ENCODE measurements at regions not wholly inside any gene's neighbourhood (a gene's known extent, or its start where the extent isn't known, plus 50 kb on each side); places are given as distances from the start of the nearest gene placed in this dataset.
A peak's percentile ranks its signal among the peaks of the same experiment; 100 is the strongest.

DNA sequence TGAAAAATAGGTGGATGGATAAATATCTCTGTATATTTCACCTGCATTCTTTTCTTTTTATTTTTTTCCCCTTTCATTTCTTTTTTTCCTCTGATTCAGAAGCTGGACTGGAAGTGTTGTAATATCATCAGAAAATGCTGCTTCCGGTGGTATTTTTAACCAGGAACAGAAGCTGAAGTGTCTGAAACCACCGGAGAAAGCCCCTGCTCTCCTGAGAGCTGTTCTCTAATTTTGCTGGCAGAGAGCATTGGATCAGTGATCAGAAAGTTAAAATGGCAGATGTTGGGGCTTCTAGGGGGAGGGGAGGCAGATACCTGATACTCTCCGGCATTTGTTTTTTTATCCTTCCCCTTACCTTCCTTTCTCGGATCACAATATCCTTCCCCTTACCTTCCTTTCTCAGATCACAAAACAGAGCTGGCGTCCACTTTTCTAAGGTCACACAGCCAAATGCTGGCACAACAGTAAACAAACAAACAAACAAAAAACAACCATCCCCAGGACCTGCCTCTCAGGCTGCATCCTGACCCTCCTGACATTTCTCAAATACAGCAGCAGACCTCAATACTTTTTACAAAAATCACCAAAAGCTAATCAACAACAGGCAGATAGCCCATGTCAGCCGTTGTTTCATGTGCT lies 143.2 kb upstream of the ZNF217 start:
- Histone ChIP-seq H2BK120ac (ENCODE audit: low read depth, low read length) (peak overlapping the region; percentile 93), H3K18ac (ENCODE audit: low read depth, low read length) (peak overlapping the region; percentile 88), H3K4me3 (ENCODE audit: insufficient read depth, low read depth, low read length) (no peak overlapping the region), H4K20me1 (ENCODE audit: insufficient read depth, low read length) (no peaks in the 10 kb centered on the region), H3K4me2 (ENCODE audit: low read depth, low read length) (peak overlapping the region; percentile 20; the same call in 1 of the 2 replicates), H2BK20ac (ENCODE audit: low read depth, low read length) (peak overlapping the region; percentile 88), H2BK5ac (ENCODE audit: low read depth, low read length, poor library complexity, severe bottlenecking) (peak overlapping the region; percentile 95), H3K9me3 (ENCODE audit: control insufficient read depth, insufficient read depth, low read length) (no peaks in the 10 kb centered on the region), H3K79me1 (ENCODE audit: low read depth in 1 of 2, low read length in 2 of 2) (peaks cover 8 to 16% of the 10 kb centered on the region in 2 experiments; a peak in 2 of 4 replicates), H4K5ac (ENCODE audit: low read depth, low read length) (peak overlapping the region; percentile 84), H2AFZ (replicated peaks; ENCODE audit: low read length, poor library complexity) (peak overlapping the region; percentile 70), H4K8ac (ENCODE audit: low read depth in 2 of 2, low read length in 2 of 2) (peak overlapping the region; percentile 84 to 92), H3K9ac (ENCODE audit: low read depth, low read length) (peak overlapping the region; percentile 24; the same call in 1 of the 2 replicates), H3K27me3 (ENCODE audit: control insufficient read depth, insufficient read depth, low read length) (no peaks in the 10 kb centered on the region), H3K27ac (ENCODE audit: insufficient read depth, low read length) (peak overlapping the region; percentile 41), H2AK5ac (ENCODE audit: low read depth, low read length) (peak overlapping the region; percentile 66), H3K36me3 (ENCODE audit: control insufficient read depth, insufficient read depth, low read length) (no peaks in the 10 kb centered on the region), H3K9me1 (ENCODE audit: insufficient read depth, low read length) (peaks cover 12% of the 10 kb centered on the region), H3K4me1 (ENCODE audit: control insufficient read depth, insufficient read depth, low read length) (peaks cover 28% of the 10 kb centered on the region), H3K23ac (ENCODE audit: low read depth, low read length) (peak overlapping the region; percentile 83), H3K56ac (ENCODE audit: extremely low read depth, insufficient read depth, low read length) (peak overlapping the region; percentile 55), H4K91ac (ENCODE audit: insufficient read depth, low read depth, low read length) (peak overlapping the region; percentile 87), H2AK9ac (replicated peaks; ENCODE audit: low read depth, low read length, poor library complexity) (peak overlapping the region; percentile 29), H3K14ac (replicated peaks; ENCODE audit: low read depth, low read length) (peak overlapping the region; percentile 90), H3K4ac (ENCODE audit: low read depth, low read length) (peak overlapping the region; percentile 88), H2BK15ac (ENCODE audit: low read depth, low read length) (peak overlapping the region; percentile 92; the same call in 2 of the 3 replicates)
- in situ Hi-C loops (cut with MboI; ENCODE audit: low sequenced_read_pairs): no loop called here
- no peak for TF ChIP-seq SMC3 (IDR thresholded peaks at IDR 0.05; ENCODE audit: low read depth, low read length)
- TF ChIP-seq POLR2A (IDR thresholded peaks at IDR 0.05; ENCODE audit: low read depth, low read length): no peak
- TF ChIP-seq, protein P1, sequence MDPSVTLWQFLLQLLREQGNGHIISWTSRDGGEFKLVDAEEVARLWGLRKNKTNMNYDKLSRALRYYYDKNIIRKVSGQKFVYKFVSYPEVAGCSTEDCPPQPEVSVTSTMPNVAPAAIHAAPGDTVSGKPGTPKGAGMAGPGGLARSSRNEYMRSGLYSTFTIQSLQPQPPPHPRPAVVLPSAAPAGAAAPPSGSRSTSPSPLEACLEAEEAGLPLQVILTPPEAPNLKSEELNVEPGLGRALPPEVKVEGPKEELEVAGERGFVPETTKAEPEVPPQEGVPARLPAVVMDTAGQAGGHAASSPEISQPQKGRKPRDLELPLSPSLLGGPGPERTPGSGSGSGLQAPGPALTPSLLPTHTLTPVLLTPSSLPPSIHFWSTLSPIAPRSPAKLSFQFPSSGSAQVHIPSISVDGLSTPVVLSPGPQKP (IDR thresholded peaks at IDR 0.05; ENCODE audit: borderline replicate concordance, low read depth, low read length): no peak
- no peak for TF ChIP-seq MAZ (IDR thresholded peaks at IDR 0.05; ENCODE audit: borderline replicate concordance, low read depth, low read length)
- 0 out of 2 replicates have a peak, but pooled peaks have one; percentile 12 for TF ChIP-seq CEBPB (IDR thresholded peaks at IDR 0.05; ENCODE audit: low read depth, low read length)
- TF ChIP-seq MAFK (IDR thresholded peaks at IDR 0.05; ENCODE audit: low read depth, low read length): no peak
- no peak for TF ChIP-seq RFX5 (IDR thresholded peaks at IDR 0.05; ENCODE audit: low read depth, low read length)
- TF ChIP-seq FOS (IDR thresholded peaks at IDR 0.05; ENCODE audit: low read depth, low read length): no peak
- no TSS peak for BruUV-seq (replicated peaks)
- ATAC-seq (ENCODE audit: low read depth): no peak
- DNase-seq: peak; percentile 49
- POLR2A ChIA-PET (ENCODE audit: unreplicated experiment): no interaction called here
- intact Hi-C loops (cut with micrococcal nuclease): loop anchor here (5.0 kb wide), 2 partner anchors 125 to 145 kb away; partner anchors contain the start of gene ZNF217
- dilution Hi-C loops (cut with HindIII; ENCODE audit: low sequenced_read_pairs, unreplicated experiment): no loop called here
- CTCF ChIA-PET: interaction anchor here (0.6 to 1.1 kb wide), 3 partner anchors 16 to 179 kb away, joined by 3 to 5 read pairs (median 3); no protein-coding TSS in a partner anchor
- WGBS, 2 experiments (ENCODE audit: extremely low coverage in 2 of 2, insufficient read length in 1 of 2): 63% methylated on average over 3 of the region's 6 CpGs; no CpG with 5 or more reads in 1 of the 2 experiments

Measured in IMR-90 (cell line).